Activated CD4-positive, alpha-beta memory T cell treated with anti-CD3 and anti-CD28 coated beads for 36 hours (primary cell): ENCODE measurements at regions not wholly inside any gene's neighbourhood (a gene's known extent, or its start where the extent isn't known, plus 50 kb on each side); places are given as distances from the start of the nearest gene placed in this dataset.
"Not testable (repeated sequence)": the region's sequence is repeated elsewhere in the genome, so short reads cannot be mapped to it uniquely, and the experiment has no call there.

Experiments used
- CTCF ChIA-PET: fragments of 350-600 bp; sonication (Branson Sonifier 250); formaldehyde crosslinking; loops from one replicate; lab custom pipeline; 2021; ENCODE audit warnings: antibody characterized with exemption, inconsistent platforms; lab: Charles Lee
- POLR2A ChIA-PET: fragments of 350-600 bp; sonication (Branson Sonifier 250); formaldehyde crosslinking; loops from one replicate; lab custom pipeline; 2021; ENCODE audit warnings: antibody characterized with exemption; lab: Charles Lee
- DNase-seq: peaks from one replicate; pipeline ENCODE4 v3.0.0-alpha.2; 2020
- H3K27ac Mint-ChIP-seq: one replicate; pipeline ENCODE4 v1.8.0; 2021; ENCODE audit warnings: mixed read lengths
- H3K27me3 Mint-ChIP-seq: one replicate; pipeline ENCODE4 v1.8.0; 2021; ENCODE audit warnings: mixed read lengths
- H3K36me3 Mint-ChIP-seq: one replicate; pipeline ENCODE4 v1.8.0; 2021; ENCODE audit warnings: mixed read lengths
- H3K4me1 Mint-ChIP-seq: one replicate; pipeline ENCODE4 v1.8.0; 2021; ENCODE audit warnings: low read depth, mixed read lengths
- H3K4me3 Mint-ChIP-seq: one replicate; pipeline ENCODE4 v1.8.0; 2021; ENCODE audit warnings: mild to moderate bottlenecking, mixed read lengths
- H3K9me3 Mint-ChIP-seq: one replicate; pipeline ENCODE4 v1.8.0; 2021; ENCODE audit warnings: mixed read lengths
- intact Hi-C: fragments of 100-400 bp; cut with micrococcal nuclease; formaldehyde crosslinking; loops from one replicate; pipeline ENCODE4 v1.15.1; 2023

GRCh38 chr1:232415481-232415880 is 214.5 kb downstream of the SIPA1L2 start:
- H3K9me3 Mint-ChIP-seq, H3K27ac Mint-ChIP-seq, intact Hi-C loops, POLR2A ChIA-PET, DNase-seq, CTCF ChIA-PET, H3K27me3 Mint-ChIP-seq, H3K4me3 Mint-ChIP-seq, H3K4me1 Mint-ChIP-seq: not testable (repeated sequence)
- H3K36me3 Mint-ChIP-seq: peaks cover 24% of the 10 kb centered on the region

GRCh38 chr1:232414100-232414499 is 215.8 kb downstream of the SIPA1L2 start:
- no peaks in the 10 kb centered on the region for H3K27me3 Mint-ChIP-seq
- intact Hi-C loops: no loop called here
- no peak overlapping the region for H3K27ac Mint-ChIP-seq
- H3K4me1 Mint-ChIP-seq: no peaks in the 10 kb centered on the region
- no peak for DNase-seq
- CTCF ChIA-PET: no interaction called here
- H3K4me3 Mint-ChIP-seq: no peak overlapping the region
- peaks cover 5% of the 10 kb centered on the region for H3K9me3 Mint-ChIP-seq
- peaks cover 24% of the 10 kb centered on the region for H3K36me3 Mint-ChIP-seq
- POLR2A ChIA-PET: no interaction called here

- intact Hi-C loops: no loop called here
- DNase-seq: no peak
- ChIA-PET CTCF (no interaction called here), POLR2A (no interaction called here)
- H3K9me3 Mint-ChIP-seq: peaks cover 7% of the 10 kb centered on the region
- H3K4me3 Mint-ChIP-seq: no peak overlapping the region
- H3K27ac Mint-ChIP-seq: no peak overlapping the region
- H3K27me3 Mint-ChIP-seq: no peaks in the 10 kb centered on the region
- H3K4me1 Mint-ChIP-seq: no peaks in the 10 kb centered on the region
- H3K36me3 Mint-ChIP-seq: peaks cover 25% of the 10 kb centered on the region
Observed at GRCh38 chr1:232413674-232414073, 216.3 kb downstream of the SIPA1L2 start.

- no peak for DNase-seq
- no peak overlapping the region for H3K4me3 Mint-ChIP-seq
- no peaks in the 10 kb centered on the region for H3K4me1 Mint-ChIP-seq
- no peak overlapping the region for H3K27ac Mint-ChIP-seq
- no peaks in the 10 kb centered on the region for H3K27me3 Mint-ChIP-seq
- H3K36me3 Mint-ChIP-seq: peaks cover 20% of the 10 kb centered on the region
- POLR2A ChIA-PET: no interaction called here
- H3K9me3 Mint-ChIP-seq: peaks cover 7% of the 10 kb centered on the region
- CTCF ChIA-PET: interaction anchor here (0.7 kb wide), 1 partner anchor 520 kb away, joined by 3 read pairs; no protein-coding TSS in a partner anchor
- intact Hi-C loops: no loop called here
Observed at GRCh38 chr1:232409584-232409983, 220.3 kb downstream of the SIPA1L2 start.

- Mint-ChIP-seq H3K27ac (no peak overlapping the region), H3K4me3 (no peak overlapping the region), H3K9me3 (peaks cover 7% of the 10 kb centered on the region), H3K4me1 (no peaks in the 10 kb centered on the region), H3K36me3 (peaks cover 14% of the 10 kb centered on the region), H3K27me3 (no peaks in the 10 kb centered on the region)
- CTCF ChIA-PET: no interaction called here
- intact Hi-C loops: no loop called here
- POLR2A ChIA-PET: no interaction called here
- DNase-seq: no peak
Observed at GRCh38 chr1:232407120-232407519, 222.8 kb downstream of the SIPA1L2 start.

GRCh38 chr1:232405781-232406180 is 224.2 kb downstream of the SIPA1L2 start:
- Mint-ChIP-seq H3K36me3 (peaks cover 16% of the 10 kb centered on the region), H3K9me3 (peaks cover 7% of the 10 kb centered on the region), H3K27me3 (no peaks in the 10 kb centered on the region), H3K27ac (no peak overlapping the region), H3K4me3 (no peak overlapping the region), H3K4me1 (no peaks in the 10 kb centered on the region)
- CTCF ChIA-PET: no interaction called here
- DNase-seq: no peak
- POLR2A ChIA-PET: no interaction called here
- intact Hi-C loops: no loop called here

GRCh38 chr1:232404981-232405731 is 224.8 kb downstream of the SIPA1L2 start:
- no peaks in the 10 kb centered on the region for H3K27me3 Mint-ChIP-seq
- no peaks in the 10 kb centered on the region for H3K4me1 Mint-ChIP-seq
- intact Hi-C loops: no loop called here
- CTCF ChIA-PET: no interaction called here
- POLR2A ChIA-PET: no interaction called here
- peaks cover 16% of the 10 kb centered on the region for H3K36me3 Mint-ChIP-seq
- no peak overlapping the region for H3K27ac Mint-ChIP-seq
- DNase-seq: no peak
- no peak overlapping the region for H3K4me3 Mint-ChIP-seq
- H3K9me3 Mint-ChIP-seq: peaks cover 7% of the 10 kb centered on the region

- no peaks in the 10 kb centered on the region for H3K4me1 Mint-ChIP-seq
- no peak overlapping the region for H3K4me3 Mint-ChIP-seq
- POLR2A ChIA-PET: no interaction called here
- no peak overlapping the region for H3K27ac Mint-ChIP-seq
- no peaks in the 10 kb centered on the region for H3K27me3 Mint-ChIP-seq
- CTCF ChIA-PET: no interaction called here
- peaks cover 3% of the 10 kb centered on the region for H3K9me3 Mint-ChIP-seq
- H3K36me3 Mint-ChIP-seq: peaks cover 12% of the 10 kb centered on the region
- intact Hi-C loops: no loop called here
- no peak for DNase-seq
Observed at GRCh38 chr1:232404227-232404626, 225.7 kb downstream of the SIPA1L2 start.

- intact Hi-C loops: no loop called here
- H3K27me3 Mint-ChIP-seq: no peaks in the 10 kb centered on the region
- ChIA-PET CTCF (no interaction called here), POLR2A (no interaction called here)
- H3K36me3 Mint-ChIP-seq: peaks cover 15% of the 10 kb centered on the region
- H3K27ac Mint-ChIP-seq: no peak overlapping the region
- no peak for DNase-seq
- H3K4me3 Mint-ChIP-seq: no peak overlapping the region
- no peaks in the 10 kb centered on the region for H3K4me1 Mint-ChIP-seq
- no peaks in the 10 kb centered on the region for H3K9me3 Mint-ChIP-seq
Observed at GRCh38 chr1:232403017-232403714, 226.8 kb downstream of the SIPA1L2 start.

GRCh38 chr1:232398823-232399222 is 231.1 kb downstream of the SIPA1L2 start:
- no peaks in the 10 kb centered on the region for H3K9me3 Mint-ChIP-seq
- no peak for DNase-seq
- intact Hi-C loops: no loop called here
- H3K4me3 Mint-ChIP-seq: no peak overlapping the region
- no peak overlapping the region for H3K27ac Mint-ChIP-seq
- H3K4me1 Mint-ChIP-seq: no peaks in the 10 kb centered on the region
- H3K27me3 Mint-ChIP-seq: no peaks in the 10 kb centered on the region
- POLR2A ChIA-PET: no interaction called here
- peaks cover 14% of the 10 kb centered on the region for H3K36me3 Mint-ChIP-seq
- CTCF ChIA-PET: no interaction called here

- H3K36me3 Mint-ChIP-seq: peaks cover 2% of the 10 kb centered on the region
- CTCF ChIA-PET: no interaction called here
- POLR2A ChIA-PET: no interaction called here
- intact Hi-C loops: no loop called here
- no peaks in the 10 kb centered on the region for H3K27me3 Mint-ChIP-seq
- H3K9me3 Mint-ChIP-seq: no peaks in the 10 kb centered on the region
- H3K4me3 Mint-ChIP-seq: no peak overlapping the region
- no peak overlapping the region for H3K27ac Mint-ChIP-seq
- no peaks in the 10 kb centered on the region for H3K4me1 Mint-ChIP-seq
- DNase-seq: no peak
Observed at GRCh38 chr1:232393444-232394146, 236.3 kb downstream of the SIPA1L2 start.

- Mint-ChIP-seq H3K27ac (no peak overlapping the region), H3K27me3 (no peaks in the 10 kb centered on the region), H3K9me3 (no peaks in the 10 kb centered on the region), H3K36me3 (no peaks in the 10 kb centered on the region), H3K4me3 (no peak overlapping the region), H3K4me1 (no peaks in the 10 kb centered on the region)
- POLR2A ChIA-PET: no interaction called here
- CTCF ChIA-PET: no interaction called here
- intact Hi-C loops: no loop called here
- no peak for DNase-seq
Observed at GRCh38 chr1:232393010-232393409, 236.9 kb downstream of the SIPA1L2 start.
